CD4-positive, alpha-beta T cell (primary cell): ENCODE measurements at regions not wholly inside any gene's neighbourhood (a gene's known extent, or its start where the extent isn't known, plus 50 kb on each side); places are given as distances from the start of the nearest gene placed in this dataset.

Source experiments
- ATAC-seq: fragments of 200-7000 bp; cut with Tn5 transposase; one replicate; pipeline ENCODE4 v1.10.0; 2022; ENCODE audit warnings: mild to moderate bottlenecking; ENCODE audit not compliant: poor library complexity
- CTCF ChIA-PET: fragments of 350-600 bp; sonication (Branson Sonifier 250); formaldehyde crosslinking; loops from one replicate; lab custom pipeline; 2021; ENCODE audit warnings: antibody characterized with exemption, inconsistent platforms; lab: Charles Lee
- POLR2A ChIA-PET: fragments of 350-600 bp; sonication (Branson Sonifier 250); formaldehyde crosslinking; loops from one replicate; lab custom pipeline; 2021; ENCODE audit warnings: antibody characterized with exemption, inconsistent platforms; lab: Charles Lee
- DNase-seq, 14 experiments: peaks; one replicate each; pipeline ENCODE4 v3.0.0-alpha.2; 2013 to 2020; ENCODE audit warnings: mixed read lengths in 2 of 14
- H3K27ac ChIP-seq, 2 donors: one replicate each; pipeline versions ENCODE4 v1.5.1 to v1.7.0; 2013; ENCODE audit warnings: low read length in 2 of 2, low read depth in 1 of 2, mild to moderate bottlenecking in 1 of 2
- H3K27me3 ChIP-seq, 2 experiments: 1 replicate in 1 of 2; 2 replicates in 1 of 2; pipeline versions ENCODE4 v1.6.1 to v1.7.0; 2013; ENCODE audit warnings: low read length in 2 of 2, control low read depth in 1 of 2, mild to moderate bottlenecking in 1 of 2, moderate library complexity in 1 of 2; ENCODE audit not compliant: insufficient read depth in 2 of 2, control insufficient read depth in 1 of 2
- H3K36me3 ChIP-seq: one replicate; pipeline ENCODE4 v1.6.1; 2013; ENCODE audit warnings: low read length, control low read depth; ENCODE audit not compliant: insufficient read depth
- H3K4me1 ChIP-seq: one replicate; pipeline ENCODE4 v1.6.1; 2013; ENCODE audit warnings: low read length, control low read depth; ENCODE audit not compliant: insufficient read depth
- H3K4me3 ChIP-seq: one replicate; pipeline ENCODE4 v1.5.1; 2013; ENCODE audit warnings: mild to moderate bottlenecking, low read length, moderate library complexity
- H3K9me3 ChIP-seq, 2 experiments: 1 replicate in 1 of 2; 2 replicates in 1 of 2; pipeline versions ENCODE4 v1.6.1 to v1.7.0; 2013; ENCODE audit warnings: low read length in 2 of 2, mild to moderate bottlenecking in 2 of 2, control low read depth in 1 of 2, moderate library complexity in 1 of 2; ENCODE audit not compliant: control insufficient read depth in 1 of 2, insufficient read depth in 1 of 2
- H3K27ac Mint-ChIP-seq: one replicate; pipeline ENCODE4 v1.8.0; 2020; ENCODE audit warnings: mixed read lengths
- H3K27me3 Mint-ChIP-seq: one replicate; pipeline ENCODE4 v1.8.0; 2021; ENCODE audit warnings: mixed read lengths
- H3K36me3 Mint-ChIP-seq: one replicate; pipeline ENCODE4 v1.8.0; 2021; ENCODE audit warnings: low read depth, mixed read lengths
- H3K4me1 Mint-ChIP-seq: one replicate; pipeline ENCODE4 v1.8.0; 2021; ENCODE audit warnings: low read depth, mixed read lengths
- H3K4me3 Mint-ChIP-seq: one replicate; pipeline ENCODE4 v1.8.0; 2020; ENCODE audit warnings: mild to moderate bottlenecking, mixed read lengths
- H3K9me3 Mint-ChIP-seq: one replicate; pipeline ENCODE4 v1.8.0; 2020; ENCODE audit warnings: mixed read lengths
- CTCF ChIP-seq: fragments of 200-600 bp; IDR thresholded peaks from one replicate; pipeline ENCODE4 v1.8.0; 2022; ENCODE audit warnings: antibody characterized with exemption, mild to moderate bottlenecking
- intact Hi-C, 2 experiments: fragments of 100-400 bp; cut with DNase I in 1 of 2; cut with micrococcal nuclease in 1 of 2; formaldehyde crosslinking; loops; one replicate each; pipeline versions ENCODE4 v1.15.1 to v1.9.0; 2023 to 2025; cut with DNase I, micrococcal nuclease

DNA sequence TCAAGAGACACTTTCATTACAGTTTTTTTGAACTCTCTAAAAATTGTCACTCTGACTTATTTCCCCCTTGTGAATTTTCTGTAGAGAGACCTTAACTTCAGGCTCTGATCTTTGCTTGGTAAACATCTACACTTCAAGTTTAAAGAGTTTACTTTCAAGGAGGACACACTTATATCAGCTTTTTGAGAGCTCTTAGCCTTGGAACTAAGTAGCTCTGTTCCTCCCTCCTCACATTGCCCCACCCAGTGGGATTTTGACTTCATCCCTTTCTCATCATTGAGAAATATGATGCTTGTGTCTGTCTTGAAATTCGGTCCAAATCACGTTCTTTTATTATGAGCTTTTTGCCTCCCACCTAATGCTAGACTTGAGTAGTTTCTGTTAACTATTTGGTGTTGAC lies 433.4 kb upstream of the MEIS1 start:
- Mint-ChIP-seq H3K4me3 (no peak overlapping the region), H3K4me1 (no peaks in the 10 kb centered on the region), H3K27ac (no peak overlapping the region), H3K27me3 (peaks cover 2% of the 10 kb centered on the region), H3K36me3 (no peaks in the 10 kb centered on the region), H3K9me3 (no peaks in the 10 kb centered on the region)
- Histone ChIP-seq H3K27me3 (no peaks in the 10 kb centered on the region), H3K9me3 (no peaks in the 10 kb centered on the region), H3K27ac (no peak overlapping the region), H3K4me1 (no peaks in the 10 kb centered on the region), H3K4me3 (no peak overlapping the region), H3K36me3 (no peaks in the 10 kb centered on the region)
- intact Hi-C loops: no loop called here
- TF ChIP-seq CTCF: no peak
- POLR2A ChIA-PET: no interaction called here
- CTCF ChIA-PET: no interaction called here
- DNase-seq: no peak
- no peak for ATAC-seq

DNA sequence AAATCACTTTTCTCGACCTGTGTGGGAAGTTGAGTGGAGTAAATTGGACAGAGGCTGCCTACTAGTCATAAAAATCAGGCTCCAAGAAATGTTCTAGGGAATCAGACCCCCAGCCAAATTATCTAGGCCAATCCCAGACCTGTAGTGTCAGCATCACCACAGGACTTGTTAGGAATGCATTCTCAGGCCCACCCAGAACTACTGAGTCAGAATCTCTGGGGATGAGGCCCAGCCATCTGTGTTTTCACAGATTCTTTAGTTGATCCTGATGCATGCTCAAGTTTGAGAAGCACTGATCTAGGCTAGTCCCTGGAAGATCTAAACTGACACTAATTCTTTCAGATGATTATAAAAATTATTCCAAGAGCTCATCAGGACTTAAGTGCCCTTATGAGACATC lies 434.0 kb upstream of the MEIS1 start:
- Histone ChIP-seq H3K4me1 (no peaks in the 10 kb centered on the region), H3K27ac (no peak overlapping the region), H3K27me3 (no peaks in the 10 kb centered on the region), H3K9me3 (no peaks in the 10 kb centered on the region), H3K4me3 (no peak overlapping the region), H3K36me3 (no peaks in the 10 kb centered on the region)
- intact Hi-C loops: no loop called here
- Mint-ChIP-seq H3K27me3 (peaks cover 3% of the 10 kb centered on the region), H3K27ac (no peak overlapping the region), H3K4me1 (no peaks in the 10 kb centered on the region), H3K4me3 (no peak overlapping the region), H3K9me3 (no peaks in the 10 kb centered on the region), H3K36me3 (no peaks in the 10 kb centered on the region)
- TF ChIP-seq CTCF: no peak
- POLR2A ChIA-PET: no interaction called here
- CTCF ChIA-PET: no interaction called here
- ATAC-seq (no peak), DNase-seq (no peak)

DNA sequence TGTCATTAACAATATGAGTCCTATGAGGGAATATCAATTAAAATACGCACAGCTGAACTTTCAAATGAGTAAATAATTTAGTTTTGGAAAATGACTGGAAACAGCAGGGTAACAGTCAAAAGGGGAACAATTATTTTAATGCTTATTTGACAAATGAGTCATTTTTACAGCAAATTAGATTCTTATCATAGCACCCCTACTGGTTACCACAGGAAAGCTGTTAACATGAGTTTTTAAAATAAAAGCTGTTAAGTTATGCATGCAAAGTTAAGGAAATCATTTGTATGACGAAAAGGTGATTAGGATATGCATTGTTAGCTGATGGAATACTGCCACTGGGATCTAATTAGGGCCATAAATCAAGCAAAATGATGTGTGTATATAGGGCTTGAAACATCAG lies 435.1 kb upstream of the MEIS1 start:
- ChIA-PET POLR2A (no interaction called here), CTCF (no interaction called here)
- Histone ChIP-seq H3K36me3 (no peaks in the 10 kb centered on the region), H3K4me3 (no peak overlapping the region), H3K9me3 (no peaks in the 10 kb centered on the region), H3K4me1 (no peaks in the 10 kb centered on the region), H3K27ac (no peak overlapping the region), H3K27me3 (no peaks in the 10 kb centered on the region)
- no peak overlapping the region for H3K4me3 Mint-ChIP-seq
- no peak for TF ChIP-seq CTCF
- no peaks in the 10 kb centered on the region for H3K4me1 Mint-ChIP-seq
- intact Hi-C loops: no loop called here
- ATAC-seq (no peak), DNase-seq (no peak)
- H3K27me3 Mint-ChIP-seq: peaks cover 3% of the 10 kb centered on the region
- no peaks in the 10 kb centered on the region for H3K9me3 Mint-ChIP-seq
- no peaks in the 10 kb centered on the region for H3K36me3 Mint-ChIP-seq
- no peak overlapping the region for H3K27ac Mint-ChIP-seq
